Ovary (tissue), 3 donors: ENCODE measurements at regions not wholly inside any gene's neighbourhood (a gene's known extent, or its start where the extent isn't known, plus 50 kb on each side); places are given as distances from the start of the nearest gene placed in this dataset.

Source experiments
- CTCF ChIP-seq, 3 donors: fragments of 450-650 bp in 2 of 3; fragments of 200-600 bp in 1 of 3; IDR thresholded peaks; one replicate each; pipeline versions ENCODE4 v1.5.1 to v1.8.0; 2016 to 2022; ENCODE audit warnings: antibody characterized with exemption in 3 of 3, mild to moderate bottlenecking in 1 of 3
- POLR2A ChIP-seq: fragments of 450-650 bp; IDR thresholded peaks from one replicate; pipeline ENCODE4 v1.6.1; 2017; ENCODE audit warnings: antibody characterized with exemption, mild to moderate bottlenecking, moderate library complexity
- donor health status: DM: no; HTN: no; CAD: no.

DNA sequence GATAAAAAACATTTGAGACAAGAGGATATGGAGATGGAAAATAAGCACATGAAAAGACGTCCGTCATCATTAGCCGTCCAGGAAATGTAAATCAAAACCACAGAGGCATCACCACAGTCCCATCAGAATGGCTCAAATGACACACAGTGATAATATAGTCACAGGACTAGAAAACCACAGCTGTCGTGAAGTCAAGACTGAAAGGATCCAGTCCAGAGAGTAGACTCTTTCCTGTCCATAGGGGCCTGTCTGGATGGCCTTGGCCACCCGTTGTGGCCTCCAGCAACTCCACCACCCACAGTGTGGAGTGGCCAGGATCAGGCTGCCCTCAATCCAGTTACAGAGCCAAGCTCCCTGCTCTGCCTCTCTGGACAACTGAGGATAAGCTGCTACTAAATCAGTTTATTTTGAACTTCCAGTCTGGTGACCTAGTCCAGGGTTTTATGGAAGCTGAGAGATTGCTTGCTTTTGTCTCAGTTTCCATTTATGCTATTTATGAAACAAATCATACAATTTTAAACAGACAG is 60.4 kb downstream of the RHOB start:
- TF ChIP-seq CTCF (IDR thresholded peaks at IDR 0.05) (no peak), POLR2A (no peak)
